ENCODE measurements at regions not wholly inside any gene's neighbourhood (a gene's known extent, or its start where the extent isn't known, plus 50 kb on each side); places are given as distances from the start of the nearest gene placed in this dataset.

DNA sequence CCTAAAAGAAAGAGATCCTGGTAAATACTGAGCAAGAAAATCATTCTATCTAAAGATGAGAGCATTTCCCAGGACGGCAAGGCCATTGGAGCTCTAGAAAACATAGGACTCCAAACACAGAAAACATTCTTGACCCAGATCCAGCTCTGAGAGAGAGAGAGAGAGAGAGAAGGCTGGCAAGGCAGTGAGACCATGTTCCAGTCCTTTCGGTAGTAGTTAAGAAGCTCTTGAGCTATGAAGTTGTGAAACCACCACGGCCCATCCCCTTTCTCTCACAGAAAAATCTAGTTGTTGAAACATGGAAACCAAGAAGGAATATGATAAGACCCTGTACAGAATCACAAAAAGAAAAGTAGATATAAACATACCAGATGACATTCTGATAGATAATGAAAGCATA, 212.4 kb upstream of the NPSR1 start:
- no peak overlapping the region for H2BK15ac ChIP-seq (ENCODE audit: low read length)
- no peak overlapping the region for H3K18ac ChIP-seq (ENCODE audit: extremely low read depth, low read length)
- H3K4me2 ChIP-seq (ENCODE audit: insufficient read depth in 1 of 2, low read depth in 2 of 2, low read length in 2 of 2) = no peak overlapping the region
- H3K4me1 ChIP-seq (replicated peaks in 1 of 4; ENCODE audit: control insufficient read depth in 3 of 4, insufficient read depth in 4 of 4, low read length in 3 of 4) = no peaks in the 10 kb centered on the region
- H2AK5ac ChIP-seq (ENCODE audit: low read depth, low read length) = no peak overlapping the region
- no peak overlapping the region for H4K91ac ChIP-seq (replicated peaks; ENCODE audit: insufficient read length, low read length)
- H3K23me2 ChIP-seq (ENCODE audit: low read depth, low read length) = no peaks in the 10 kb centered on the region; the same call in 1 of the 2 replicates
- no peak overlapping the region for H2BK5ac ChIP-seq (ENCODE audit: low read depth, low read length)
- H2BK20ac ChIP-seq (ENCODE audit: low read length) = no peak overlapping the region
- no peak overlapping the region for H3K56ac ChIP-seq (replicated peaks; ENCODE audit: insufficient read length, low read depth, low read length)
- no peak for DNase-seq (ENCODE audit: low read depth in 1 of 2, low spot score in 2 of 2)
- H3K79me2 ChIP-seq (ENCODE audit: control insufficient read depth in 1 of 2, insufficient read depth in 2 of 2, low read length in 2 of 2) = no peaks in the 10 kb centered on the region
- no peaks in the 10 kb centered on the region for H3K9me3 ChIP-seq (ENCODE audit: insufficient read depth in 2 of 2, low read depth in 1 of 2, low read length in 1 of 2)
- ChIA-PET CTCF (ENCODE audit: partially characterized antibody) (interaction anchor here (1.3 kb wide), 1 partner anchor 125 kb away, joined by 3 read pairs; no protein-coding TSS in a partner anchor), POLR2A (ENCODE audit: partially characterized antibody) (no interaction called here)
- H4K20me1 ChIP-seq (replicated peaks in 1 of 2; ENCODE audit: control insufficient read depth in 1 of 2, insufficient read depth in 2 of 2, low read length in 2 of 2) = no peaks in the 10 kb centered on the region
- FAIRE-seq = no peak
- H3K79me1 ChIP-seq (ENCODE audit: low read depth, low read length) = no peaks in the 10 kb centered on the region
- H2AFZ ChIP-seq (ENCODE audit: low read length) = no peak overlapping the region
- H3K4ac ChIP-seq (replicated peaks; ENCODE audit: insufficient read length, low read depth, low read length) = no peak overlapping the region
- H3K23ac ChIP-seq (ENCODE audit: insufficient read length) = no peak overlapping the region
- H4K8ac ChIP-seq (ENCODE audit: extremely low read depth, insufficient read depth, low read length) = no peak overlapping the region
- no peak overlapping the region for H3K9ac ChIP-seq (replicated peaks in 1 of 4; ENCODE audit: extremely low read depth in 1 of 4, low read depth in 3 of 4, low read length in 3 of 4)
- H3K36me3 ChIP-seq (ENCODE audit: control insufficient read depth in 2 of 4, insufficient read depth in 4 of 4, low read length in 3 of 4) = no peaks in the 10 kb centered on the region
- no peak for TF ChIP-seq RAD21 (IDR thresholded peaks at IDR 0.05 in 1 of 2, conservative IDR thresholded peaks at IDR 0.05 in 1 of 2; ENCODE audit: low read depth in 2 of 2, low read length in 2 of 2)
- no peak for TF ChIP-seq TCF12 (IDR thresholded peaks at IDR 0.05; ENCODE audit: low read depth, low read length)
- no peak for TF ChIP-seq JUN (IDR thresholded peaks at IDR 0.05; ENCODE audit: low read depth, low read length)
- TF ChIP-seq TEAD4 (IDR thresholded peaks at IDR 0.05; ENCODE audit: low read depth, low read length) = no peak
- no peak overlapping the region for H3K4me3 ChIP-seq (ENCODE audit: extremely low read depth in 1 of 4, insufficient read depth in 2 of 4, low read depth in 3 of 4, low read length in 4 of 4)
- H3K27me3 ChIP-seq (replicated peaks in 1 of 4; ENCODE audit: control insufficient read depth in 3 of 4, extremely low read depth in 1 of 4, insufficient read depth in 3 of 4, low read length in 3 of 4) = no peaks in the 10 kb centered on the region
- no peak overlapping the region for H2BK12ac ChIP-seq (ENCODE audit: low read depth, low read length)
- no peak overlapping the region for H4K5ac ChIP-seq (ENCODE audit: insufficient read length, low read depth, low read length)
- 97% methylated on average over 3 of the region's 3 CpGs; no CpG with 5 or more reads in 1 of the 2 experiments for whole genome bisulfite sequencing, 2 experiments (ENCODE audit: extremely low coverage in 1 of 2, insufficient coverage in 1 of 2, insufficient read length in 1 of 2, insufficient replicate concordance in 2 of 2, low coverage in 1 of 2, low lambda C conversion rate in 2 of 2, missing lambda C conversion rate in 1 of 2)
- H2BK120ac ChIP-seq (replicated peaks; ENCODE audit: low read depth, low read length) = no peak overlapping the region
- H3K14ac ChIP-seq (ENCODE audit: insufficient read length) = no peak overlapping the region
- no peak overlapping the region for H3K27ac ChIP-seq (ENCODE audit: low read depth, low read length)

Measured in H1 (cell line).